LNCAP (cell line): ENCODE measurements at regions not wholly inside any gene's neighbourhood (a gene's known extent, or its start where the extent isn't known, plus 50 kb on each side); places are given as distances from the start of the nearest gene placed in this dataset.

Experiments used
- TF ChIP-seq, protein P1 (sequence below): fragments of 450-650 bp; IDR thresholded peaks from 2 replicates; pipeline ENCODE4 v1.5.1; 2017; ENCODE audit warnings: mild to moderate bottlenecking

DNA sequence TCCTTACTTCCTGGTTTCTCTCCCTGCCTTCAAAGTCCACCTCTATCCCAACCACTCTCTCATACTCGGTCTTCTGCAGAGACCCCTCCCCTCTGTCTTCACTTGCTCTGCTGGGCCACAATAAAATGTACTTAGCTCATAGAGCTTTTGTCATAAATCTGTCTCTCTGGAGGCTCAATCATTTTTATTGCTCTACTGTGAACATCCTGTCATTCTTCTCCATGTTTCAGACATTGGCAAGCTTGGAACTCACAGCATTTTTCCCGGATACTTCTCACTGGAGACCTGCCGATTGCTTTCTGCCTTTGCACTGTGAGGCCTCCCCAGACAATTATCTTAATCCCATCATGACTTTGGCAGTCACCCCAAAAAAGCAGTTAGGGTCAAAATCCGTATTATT lies 192.3 kb upstream of the ZMIZ1 start:
- TF ChIP-seq, protein P1, sequence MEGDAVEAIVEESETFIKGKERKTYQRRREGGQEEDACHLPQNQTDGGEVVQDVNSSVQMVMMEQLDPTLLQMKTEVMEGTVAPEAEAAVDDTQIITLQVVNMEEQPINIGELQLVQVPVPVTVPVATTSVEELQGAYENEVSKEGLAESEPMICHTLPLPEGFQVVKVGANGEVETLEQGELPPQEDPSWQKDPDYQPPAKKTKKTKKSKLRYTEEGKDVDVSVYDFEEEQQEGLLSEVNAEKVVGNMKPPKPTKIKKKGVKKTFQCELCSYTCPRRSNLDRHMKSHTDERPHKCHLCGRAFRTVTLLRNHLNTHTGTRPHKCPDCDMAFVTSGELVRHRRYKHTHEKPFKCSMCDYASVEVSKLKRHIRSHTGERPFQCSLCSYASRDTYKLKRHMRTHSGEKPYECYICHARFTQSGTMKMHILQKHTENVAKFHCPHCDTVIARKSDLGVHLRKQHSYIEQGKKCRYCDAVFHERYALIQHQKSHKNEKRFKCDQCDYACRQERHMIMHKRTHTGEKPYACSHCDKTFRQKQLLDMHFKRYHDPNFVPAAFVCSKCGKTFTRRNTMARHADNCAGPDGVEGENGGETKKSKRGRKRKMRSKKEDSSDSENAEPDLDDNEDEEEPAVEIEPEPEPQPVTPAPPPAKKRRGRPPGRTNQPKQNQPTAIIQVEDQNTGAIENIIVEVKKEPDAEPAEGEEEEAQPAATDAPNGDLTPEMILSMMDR, result no peak

DNA sequence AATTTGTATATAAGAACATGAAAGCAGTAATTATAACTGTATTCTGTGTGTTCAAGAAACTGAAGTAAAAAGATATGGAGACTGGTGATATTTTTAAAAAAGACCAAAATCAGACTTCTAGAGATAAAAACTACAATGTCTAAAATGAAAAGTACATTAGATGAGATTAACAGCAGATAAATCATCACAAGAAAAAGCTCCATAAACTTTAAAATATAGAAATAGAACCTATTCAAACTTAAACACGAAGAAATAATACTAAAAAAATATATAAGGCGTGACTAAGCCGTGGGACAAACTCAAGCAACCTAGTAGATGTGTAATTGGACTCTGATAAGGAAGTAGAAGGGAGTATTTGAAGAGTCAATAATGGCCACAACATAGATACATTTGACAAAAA lies 189.1 kb upstream of the ZMIZ1 start:
- TF ChIP-seq, protein P1, result no peak

DNA sequence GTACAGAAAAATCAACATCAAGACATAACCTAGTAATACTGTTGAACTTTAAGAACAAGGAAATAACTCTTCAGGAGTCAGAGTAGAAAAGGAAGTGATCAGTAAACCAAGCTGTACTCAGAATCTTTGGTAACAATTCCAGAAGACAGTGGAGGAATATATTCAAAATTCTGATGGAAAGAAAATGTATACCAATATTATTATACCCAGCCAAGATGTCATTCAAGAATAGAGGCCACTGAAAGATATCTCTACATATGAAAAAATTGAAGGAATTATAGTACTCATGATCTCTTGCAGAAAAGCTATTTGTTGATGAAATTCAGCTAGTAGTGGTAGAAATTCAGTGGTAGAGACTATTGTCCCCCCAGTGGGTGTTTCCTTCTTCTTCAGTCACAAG lies 182.6 kb upstream of the ZMIZ1 start:
- TF ChIP-seq, protein P1, result no peak

DNA sequence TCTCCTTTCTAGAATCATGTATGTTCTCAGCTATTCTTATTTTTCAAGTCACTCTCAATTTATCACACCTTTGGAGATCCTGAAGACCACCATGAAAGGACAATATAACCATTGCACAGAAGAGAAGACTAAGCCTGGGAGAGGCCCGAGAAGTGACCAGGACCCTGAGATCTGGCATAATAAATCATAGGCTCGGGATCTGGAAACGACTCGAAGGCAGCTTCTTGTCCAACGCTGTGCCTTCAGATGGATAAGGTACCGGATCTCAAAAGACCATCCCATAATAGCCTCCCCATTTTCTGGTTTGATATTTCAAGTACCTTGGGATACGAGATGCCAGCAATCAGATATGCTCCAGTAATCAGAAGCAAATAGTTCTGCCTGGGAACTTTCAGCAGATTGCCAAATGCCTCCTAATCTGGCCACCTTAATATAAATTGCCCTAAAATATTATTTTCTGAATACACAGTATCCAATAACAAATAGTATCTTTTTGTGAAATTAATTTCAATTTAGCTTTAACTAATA lies 179.2 kb upstream of the ZMIZ1 start:
- TF ChIP-seq, protein P1, result no peak

DNA sequence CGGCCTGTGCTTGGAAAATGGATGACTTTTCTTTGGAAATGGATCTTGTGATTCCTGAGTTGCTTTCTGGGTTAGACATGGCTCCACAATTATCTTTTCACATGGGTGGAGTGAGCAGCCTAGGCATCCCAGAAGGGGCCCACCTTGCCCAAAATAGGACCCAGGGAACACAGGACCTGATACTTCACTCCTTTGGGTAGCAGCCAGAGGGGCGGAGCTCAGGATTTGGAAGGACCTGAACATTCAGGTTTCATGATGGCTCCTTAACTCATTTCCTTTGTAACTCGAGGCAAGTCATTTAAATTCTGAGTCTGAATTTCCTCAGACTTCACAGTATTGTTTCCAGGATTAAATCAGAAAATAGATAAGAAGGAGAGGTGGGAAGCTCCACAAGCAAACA lies 178.3 kb upstream of the ZMIZ1 start:
- TF ChIP-seq, protein P1, result no peak

DNA sequence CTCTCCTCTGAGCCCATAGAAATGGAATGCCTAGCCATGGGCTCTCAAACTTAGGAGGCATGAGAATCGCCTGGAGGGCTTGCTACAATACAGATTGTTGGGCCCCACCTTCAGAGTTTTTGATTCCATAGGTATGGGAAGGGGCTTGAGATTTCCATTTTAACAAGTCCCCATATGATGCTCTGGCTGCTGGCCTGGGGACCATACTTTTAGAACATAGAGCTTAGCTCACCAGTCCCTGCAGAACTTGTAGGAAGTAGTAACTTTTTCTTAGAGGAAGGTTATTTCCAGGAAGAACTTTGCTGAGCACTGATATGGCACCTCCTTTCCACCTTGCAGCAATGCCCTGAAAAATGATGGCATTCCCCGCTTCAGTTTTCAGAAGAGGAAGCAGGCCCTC lies 177.0 kb upstream of the ZMIZ1 start:
- TF ChIP-seq, protein P1, result no peak

DNA sequence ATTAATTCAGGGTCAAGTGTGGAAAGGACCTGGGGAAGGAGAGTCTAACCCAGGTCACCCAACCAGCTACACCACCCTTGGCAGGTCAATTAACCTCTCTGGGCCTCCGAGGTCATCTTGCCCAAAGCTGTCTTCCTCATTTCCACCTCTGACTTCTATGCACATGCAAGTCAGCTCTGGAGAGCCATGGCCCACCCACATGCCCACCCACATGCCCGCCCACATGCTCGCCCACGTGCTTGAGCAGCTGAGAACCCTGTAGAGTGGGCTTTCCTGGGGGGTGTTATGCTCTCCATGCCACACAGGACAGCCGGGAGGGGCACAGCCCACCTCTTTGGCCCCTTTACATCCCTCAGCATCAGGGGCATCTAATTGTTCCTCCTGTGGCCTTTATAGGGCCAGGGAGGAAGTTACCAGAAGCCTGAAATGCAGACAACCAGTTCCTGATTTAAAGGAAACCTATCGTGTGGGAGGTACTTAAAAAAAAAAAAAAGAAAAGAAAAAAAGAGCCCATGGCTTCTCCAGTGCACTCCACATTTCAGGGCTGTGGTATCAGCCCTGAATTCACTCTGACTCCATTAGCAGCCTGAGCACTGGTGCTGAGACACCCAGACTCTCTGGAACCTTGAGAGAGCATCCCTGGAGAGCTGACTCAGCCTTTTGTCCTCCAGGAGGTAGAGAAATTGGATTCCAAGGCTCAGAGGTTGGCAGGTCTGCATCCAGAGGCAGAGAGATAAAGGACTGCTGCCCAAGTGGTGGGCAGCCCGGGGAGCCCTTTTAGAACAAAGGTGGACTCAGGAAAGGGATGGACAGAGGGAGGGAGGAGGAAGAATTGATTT lies 176.2 kb upstream of the ZMIZ1 start:
- TF ChIP-seq, protein P1, result no peak
